GM18499 (cell line): ENCODE measurements at regions not wholly inside any gene's neighbourhood (a gene's known extent, or its start where the extent isn't known, plus 50 kb on each side); places are given as distances from the start of the nearest gene placed in this dataset.
"Not testable (repeated sequence)": the region's sequence is repeated elsewhere in the genome, so short reads cannot be mapped to it uniquely, and the experiment has no call there.

Experiments
- ATAC-seq: cut with Tn5 transposase; IDR thresholded peaks from one replicate; pipeline ENCODE4 v1.9.1; 2021; ENCODE audit warnings: moderate number of reproducible peaks; ENCODE audit not compliant: insufficient read depth, unreplicated experiment

- ATAC-seq = not testable (repeated sequence)
Observed at GRCh38 chr5:100079163-100079562, 456.0 kb upstream of the FAM174A start.

GRCh38 chr5:100066020-100066419 is 469.2 kb upstream of the FAM174A start:
- not testable (repeated sequence) for ATAC-seq

- no peak for ATAC-seq
Observed at GRCh38 chr5:100043475-100043874, 491.7 kb upstream of the FAM174A start.

- ATAC-seq = no peak
Observed at GRCh38 chr5:100026606-100027005, 508.6 kb upstream of the FAM174A start.

GRCh38 chr5:100023536-100023935 is 511.6 kb upstream of the FAM174A start:
- ATAC-seq = no peak

GRCh38 chr5:100017520-100018262 is 517.5 kb upstream of the FAM174A start:
- no peak for ATAC-seq

- not testable (repeated sequence) for ATAC-seq
Observed at GRCh38 chr5:100013305-100013704, 521.9 kb upstream of the FAM174A start.

- not testable (repeated sequence) for ATAC-seq
Observed at GRCh38 chr5:100011160-100011559, 524.0 kb upstream of the FAM174A start.

- ATAC-seq = no peak
Observed at GRCh38 chr5:100004969-100005368, 530.2 kb upstream of the FAM174A start.

GRCh38 chr5:99998319-99998718 is 536.9 kb upstream of the FAM174A start:
- no peak for ATAC-seq

- no peak for ATAC-seq
Observed at GRCh38 chr5:99995407-99995806, 539.8 kb upstream of the FAM174A start.

- ATAC-seq = no peak
Observed at GRCh38 chr5:99973779-99974178, 561.4 kb upstream of the FAM174A start.

GRCh38 chr5:99955962-99956361 is 579.2 kb upstream of the FAM174A start:
- ATAC-seq = no peak

- no peak for ATAC-seq
Observed at GRCh38 chr5:99955006-99955405, 580.2 kb upstream of the FAM174A start.

- no peak for ATAC-seq
Observed at GRCh38 chr5:99949969-99950524, 585.1 kb upstream of the FAM174A start.

GRCh38 chr5:99949361-99949760 is 585.8 kb upstream of the FAM174A start:
- ATAC-seq = no peak

- no peak for ATAC-seq
Observed at GRCh38 chr5:99948850-99949249, 586.3 kb upstream of the FAM174A start.

- no peak for ATAC-seq
Observed at GRCh38 chr5:99945478-99946442, 589.4 kb upstream of the FAM174A start.

- ATAC-seq = no peak
Observed at GRCh38 chr5:99940540-99940939, 594.6 kb upstream of the FAM174A start.

GRCh38 chr5:99936911-99937310 is 598.3 kb upstream of the FAM174A start:
- no peak for ATAC-seq

GRCh38 chr5:99929806-99930135 is 605.4 kb upstream of the FAM174A start:
- no peak for ATAC-seq
